Umbilical cord (tissue), 1 donor: ENCODE measurements at regions not wholly inside any gene's neighbourhood (a gene's known extent, or its start where the extent isn't known, plus 50 kb on each side); places are given as distances from the start of the nearest gene placed in this dataset.

Experiments used
- DNase-seq: peaks from one replicate; pipeline ENCODE4 v3.0.0-alpha.2; 2015; ENCODE audit warnings: low spot score

DNA sequence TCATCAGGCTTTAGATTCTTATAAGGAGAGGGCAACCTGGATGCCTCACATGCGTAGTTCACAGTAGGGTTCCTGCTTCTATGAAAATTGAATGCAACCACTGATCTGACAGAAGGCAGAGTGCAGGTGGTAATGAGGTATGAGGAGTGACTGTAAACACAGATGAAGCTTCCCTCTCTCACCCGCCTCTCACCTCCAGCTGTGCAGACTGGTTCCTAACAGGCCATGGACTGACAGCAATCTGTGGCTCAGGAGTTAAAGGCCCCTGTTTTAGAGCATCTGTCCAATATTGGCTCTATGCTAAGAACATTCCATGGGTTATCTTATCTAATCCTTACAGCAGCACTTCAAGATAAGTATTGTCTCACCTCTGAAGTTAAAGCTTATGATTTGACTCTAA lies 213.5 kb upstream of the NRP1 start:
- DNase-seq = peak; percentile 18

DNA sequence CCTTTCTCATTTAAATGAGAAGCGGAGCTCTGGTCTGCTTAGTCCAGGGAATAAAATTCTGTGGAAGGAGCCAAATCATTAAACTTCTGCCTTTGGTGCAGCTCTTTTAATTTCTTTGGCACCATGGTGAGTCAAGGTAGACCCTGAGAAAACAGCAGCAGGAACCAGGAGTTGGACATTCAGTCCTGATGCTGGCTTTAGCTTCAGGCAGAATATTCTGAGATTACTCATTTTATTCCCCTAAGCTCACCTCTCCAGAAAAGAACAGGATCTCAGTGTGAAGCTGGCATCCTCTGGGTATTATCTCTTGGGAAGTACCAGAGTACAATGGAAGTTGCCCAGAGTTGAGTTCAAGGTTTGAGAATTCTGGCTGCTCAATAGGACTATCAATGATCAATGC lies 211.6 kb upstream of the NRP1 start:
- no peak for DNase-seq

DNA sequence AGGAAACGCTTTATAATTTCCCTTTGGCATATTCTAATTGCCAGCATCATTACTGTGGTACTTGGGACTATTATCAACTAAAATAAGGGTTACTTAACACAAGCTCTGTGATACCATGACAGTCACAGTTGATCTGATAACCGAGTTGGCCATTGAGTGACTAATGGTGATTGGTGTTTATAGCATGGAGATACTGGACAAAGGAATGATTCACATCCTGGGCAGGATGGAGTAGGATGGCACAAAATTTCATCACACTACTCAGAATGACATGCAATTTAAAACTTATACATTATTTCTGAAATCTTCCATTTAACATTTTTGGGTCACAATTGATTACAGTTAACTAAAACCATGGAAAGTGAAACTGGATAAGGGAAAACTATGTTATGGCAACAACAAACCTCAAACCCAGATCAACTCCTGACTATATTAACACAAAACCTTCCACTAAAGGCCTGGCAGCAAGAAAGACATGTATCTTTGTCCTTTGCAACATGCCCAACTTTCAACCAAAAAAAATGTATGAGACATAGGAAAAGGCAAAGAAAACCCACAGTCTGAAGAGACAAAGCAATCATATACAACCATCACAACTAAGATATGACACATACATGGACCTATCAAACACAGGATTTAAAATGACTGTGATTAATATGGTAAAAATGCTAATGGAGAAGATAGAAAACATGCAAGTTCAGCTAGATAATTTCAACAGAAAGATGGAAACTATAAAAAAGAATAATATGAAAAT lies 208.5 kb upstream of the NRP1 start:
- no peak for DNase-seq

DNA sequence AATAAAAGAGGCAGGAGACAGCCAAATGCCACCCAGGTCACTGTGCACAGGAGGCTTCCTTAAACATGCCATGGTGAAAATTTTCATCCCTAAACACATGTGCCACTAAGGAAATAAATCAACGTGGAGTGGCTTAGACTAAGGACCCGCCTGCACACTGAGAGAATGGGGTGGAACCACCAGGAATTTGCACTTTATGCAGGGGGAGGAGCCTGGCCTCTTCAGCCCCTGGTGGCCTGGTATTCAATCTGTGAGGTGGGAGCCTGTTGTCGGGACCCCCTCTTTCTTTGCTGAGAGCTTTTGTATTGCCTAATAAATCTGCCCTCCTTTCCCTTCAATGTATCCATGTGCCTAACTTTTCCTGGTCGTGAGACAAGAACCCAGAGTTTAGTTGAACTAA lies 204.6 kb upstream of the NRP1 start:
- no peak for DNase-seq

DNA sequence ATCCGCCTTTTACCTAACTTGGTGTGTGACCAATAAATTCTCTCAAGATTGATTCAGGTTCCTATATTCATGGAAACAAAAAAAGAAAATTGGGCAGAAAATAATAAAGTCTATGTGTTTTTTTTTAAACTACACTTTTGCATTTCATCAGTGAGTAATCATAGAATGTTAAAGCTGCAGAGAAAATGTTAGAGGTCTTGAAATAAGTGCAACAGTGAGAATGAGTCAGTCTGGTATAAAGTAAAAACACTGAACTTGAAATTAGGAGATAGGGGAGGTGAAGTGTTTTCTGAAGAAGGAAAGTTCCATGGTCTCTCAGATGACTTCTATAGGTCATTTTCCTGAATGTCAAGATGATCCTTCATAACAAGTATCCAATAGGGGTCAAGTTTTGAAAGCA lies 202.6 kb upstream of the NRP1 start:
- DNase-seq = no peak

DNA sequence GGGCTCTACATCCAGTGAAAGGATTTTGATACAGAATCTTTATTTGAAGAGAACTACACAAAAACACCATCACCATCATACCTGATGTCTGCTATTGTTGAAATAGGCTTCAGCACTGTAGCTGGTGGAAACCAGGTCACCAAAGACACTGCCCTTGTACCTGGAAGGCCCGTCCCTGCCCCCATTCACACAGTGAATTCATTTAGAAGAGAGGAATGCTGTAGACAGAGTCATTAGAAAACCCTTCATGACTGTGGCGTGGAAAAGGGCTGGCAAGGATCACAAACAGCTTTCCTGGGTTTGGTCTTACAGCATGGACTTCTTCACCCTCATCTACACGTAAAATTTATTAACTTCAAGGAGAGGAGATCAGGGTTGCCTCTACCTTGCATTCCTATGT lies 202.0 kb upstream of the NRP1 start:
- no peak for DNase-seq

DNA sequence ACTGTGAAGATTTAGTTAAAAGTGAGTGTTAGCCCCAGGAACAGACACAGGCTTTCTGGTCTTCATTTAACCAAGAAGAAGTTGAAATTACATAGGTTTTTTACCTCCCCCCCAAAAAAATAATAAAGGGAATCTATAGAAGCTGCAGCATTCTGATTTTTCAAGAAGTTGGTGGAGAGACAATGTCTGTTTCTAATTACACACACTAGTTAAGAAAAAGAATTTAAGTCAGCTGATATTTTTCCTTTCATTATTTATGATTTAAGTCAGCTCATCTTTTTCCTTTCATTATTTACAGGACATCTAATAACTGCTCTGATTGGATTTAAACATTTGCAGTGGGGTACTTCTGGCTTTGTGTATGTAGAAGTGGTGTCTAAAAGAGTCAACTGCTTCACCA lies 201.4 kb upstream of the NRP1 start:
- no peak for DNase-seq

DNA sequence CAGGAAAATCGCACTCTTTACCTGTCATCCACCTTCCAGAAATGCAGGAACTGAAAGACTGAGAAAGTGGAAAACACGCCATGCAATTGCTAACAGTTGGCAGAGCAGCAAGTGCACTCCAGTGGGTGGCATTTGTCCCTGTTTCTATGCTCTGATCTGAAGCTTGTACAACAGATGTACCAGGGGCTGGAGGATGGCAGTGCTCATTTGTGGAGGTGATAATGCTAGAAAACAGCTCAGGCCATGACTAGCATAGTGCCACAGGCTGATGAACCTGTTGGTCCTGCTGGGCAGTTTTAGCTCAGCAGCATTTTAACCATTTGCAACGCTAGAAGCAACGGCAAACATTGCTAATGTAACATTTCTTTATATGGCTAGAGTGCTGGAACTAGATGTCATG lies 199.9 kb upstream of the NRP1 start:
- peak; percentile 21 for DNase-seq

DNA sequence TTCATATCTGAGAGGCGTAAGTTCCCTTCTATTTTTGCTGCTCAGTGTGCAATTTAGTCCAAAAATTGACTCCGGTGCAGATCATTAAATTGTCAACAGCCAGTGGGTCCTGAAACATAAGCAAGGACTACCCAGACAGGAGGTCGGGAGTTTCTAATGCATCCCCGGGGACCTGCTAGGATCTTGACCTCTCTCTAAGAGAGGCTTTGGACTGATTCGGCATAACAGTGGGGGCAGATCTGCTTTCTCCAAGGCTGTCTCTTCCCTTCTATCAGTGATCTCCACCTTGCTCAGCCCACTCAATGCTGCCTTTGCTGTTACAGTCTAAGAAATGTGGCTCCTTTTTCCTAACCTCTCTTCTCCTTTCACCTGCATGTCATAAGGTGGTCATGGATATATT lies 199.1 kb upstream of the NRP1 start:
- no peak for DNase-seq

DNA sequence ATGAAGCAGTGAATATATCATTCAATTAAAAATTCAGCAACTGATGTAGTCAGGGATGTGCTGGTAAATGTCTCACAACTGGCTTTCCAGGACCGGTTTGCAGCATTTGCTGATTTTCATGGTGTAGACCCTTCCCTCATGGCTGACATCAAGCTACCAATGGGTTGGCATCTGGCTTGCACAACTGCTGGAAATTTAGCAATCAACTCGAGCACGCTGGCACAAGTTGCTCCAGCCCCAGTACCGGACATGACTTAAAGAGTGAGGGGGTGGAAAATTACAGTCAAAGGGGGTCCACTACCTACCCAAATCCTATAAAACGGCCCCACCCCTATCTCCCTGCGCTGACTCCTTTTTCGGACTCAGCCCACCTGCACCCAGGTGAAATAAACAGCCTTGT lies 198.4 kb upstream of the NRP1 start:
- no peak for DNase-seq

DNA sequence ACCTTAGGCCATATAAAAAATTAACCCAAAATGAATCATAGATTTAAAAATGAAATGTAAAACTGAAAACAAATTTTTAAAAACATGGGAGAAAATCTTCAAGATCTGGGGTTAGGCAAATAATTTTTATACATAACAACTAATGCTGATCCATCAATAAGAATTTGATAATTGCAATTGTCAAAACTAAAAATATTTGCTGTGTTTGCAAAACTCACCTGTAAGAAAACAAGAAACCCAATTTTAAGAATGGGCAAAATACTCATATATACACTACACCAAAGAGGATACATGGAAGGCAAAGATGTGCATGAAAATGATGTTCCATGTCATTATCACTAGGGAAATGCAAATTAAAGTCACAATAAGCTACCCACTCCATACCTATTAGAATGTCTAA lies 194.8 kb upstream of the NRP1 start:
- DNase-seq = no peak

DNA sequence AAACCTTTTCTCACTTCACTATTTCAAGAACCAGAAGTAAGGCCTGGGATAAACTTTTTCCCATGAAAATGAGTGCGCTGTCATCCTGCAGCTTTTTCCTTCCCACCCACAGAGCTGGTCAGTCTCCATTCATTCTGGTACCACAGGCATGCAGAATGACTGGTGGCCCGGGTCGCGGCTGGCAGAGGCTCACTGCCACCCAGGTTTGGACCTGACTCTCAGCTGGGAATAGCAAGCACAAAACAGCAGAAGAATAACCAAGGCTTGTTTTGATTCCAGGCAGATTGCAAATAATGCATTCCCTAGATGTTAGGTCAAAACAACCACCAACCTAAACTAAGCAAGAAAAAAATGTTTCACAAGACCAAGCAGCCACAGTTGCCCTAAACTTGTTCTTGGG lies 190.5 kb upstream of the NRP1 start:
- no peak for DNase-seq

DNA sequence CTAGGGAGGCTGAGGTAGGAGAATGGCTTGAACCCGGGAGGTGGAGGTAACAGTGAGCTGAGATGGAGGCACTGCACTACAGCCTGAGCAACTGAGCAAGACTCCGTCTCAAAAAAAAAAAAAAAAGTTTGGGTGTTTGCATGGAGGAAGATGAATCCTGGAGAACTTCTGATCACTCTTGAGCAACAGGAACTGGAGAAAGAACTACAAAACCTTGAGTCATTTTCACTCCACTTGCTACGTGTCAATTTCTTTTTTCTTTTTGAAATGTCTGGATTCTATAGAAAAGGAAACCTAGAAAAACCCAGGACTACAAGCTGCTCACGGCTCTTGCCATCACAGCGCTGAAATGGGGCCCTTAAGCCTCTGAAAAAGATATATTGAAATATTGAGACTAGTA lies 189.6 kb upstream of the NRP1 start:
- DNase-seq = no peak

DNA sequence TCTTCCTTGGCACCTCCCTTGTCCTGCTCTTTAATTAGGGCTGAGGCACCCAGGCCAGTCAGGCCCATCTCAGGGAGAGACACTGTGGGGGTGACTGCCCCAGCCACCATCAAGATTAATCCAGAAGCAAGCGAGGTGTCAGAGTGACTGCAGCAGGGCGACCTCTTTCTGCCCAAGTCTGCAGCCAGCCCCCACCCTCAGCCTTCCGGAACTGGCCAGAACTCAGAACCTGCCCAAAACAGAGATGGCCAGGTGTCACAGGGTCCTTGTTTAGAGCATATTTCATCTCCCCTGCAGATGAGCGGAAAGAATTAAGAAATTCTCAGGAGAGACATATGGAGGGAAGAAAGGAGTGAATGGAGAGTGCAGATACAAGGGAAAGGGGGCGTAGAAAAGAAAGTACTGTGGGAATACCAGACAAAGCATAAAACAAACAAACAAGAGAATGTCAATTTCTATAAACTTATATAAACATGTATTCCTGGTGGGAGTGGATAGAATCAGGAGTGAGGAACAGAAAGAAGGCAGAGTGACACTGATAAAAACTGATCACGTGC lies 188.8 kb upstream of the NRP1 start:
- DNase-seq = no peak

DNA sequence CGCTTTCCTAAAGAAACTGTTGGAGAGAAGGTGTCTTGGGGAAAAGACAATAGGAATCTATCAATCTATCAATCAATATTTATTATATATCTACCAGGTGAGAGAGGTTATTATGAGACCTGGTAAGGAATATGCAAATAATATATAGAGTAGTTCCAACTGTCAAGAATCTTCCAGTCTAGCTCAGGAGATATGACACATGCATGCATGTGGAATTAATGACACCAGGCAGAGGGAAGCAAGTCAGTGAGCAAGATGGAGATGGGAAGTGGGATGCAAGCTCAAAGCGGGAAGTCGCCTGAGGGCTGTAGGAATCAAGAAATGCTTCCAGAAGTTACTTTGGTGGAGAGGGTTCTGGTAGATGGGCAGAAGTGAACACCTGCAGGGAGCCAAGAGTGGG lies 187.4 kb upstream of the NRP1 start:
- no peak for DNase-seq

DNA sequence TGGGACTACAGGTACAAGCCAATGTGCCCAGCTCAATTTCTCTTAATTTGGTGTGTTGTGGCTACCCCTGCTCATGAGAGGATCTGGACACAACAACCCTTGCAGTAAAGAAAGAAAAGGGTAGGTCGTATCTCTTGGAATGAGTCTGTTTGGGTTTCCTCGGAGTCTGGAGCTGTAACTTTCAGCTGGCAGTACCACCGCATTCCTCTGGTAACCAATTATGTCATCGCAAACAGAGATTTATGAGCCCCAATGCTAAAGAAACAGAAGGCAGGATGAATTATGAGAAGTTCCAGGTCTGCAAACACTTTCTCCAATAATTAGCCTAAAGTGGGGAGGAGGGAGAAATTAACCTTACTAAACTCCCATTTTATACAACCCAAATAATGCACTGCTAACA lies 186.6 kb upstream of the NRP1 start:
- peak; percentile 49 for DNase-seq

DNA sequence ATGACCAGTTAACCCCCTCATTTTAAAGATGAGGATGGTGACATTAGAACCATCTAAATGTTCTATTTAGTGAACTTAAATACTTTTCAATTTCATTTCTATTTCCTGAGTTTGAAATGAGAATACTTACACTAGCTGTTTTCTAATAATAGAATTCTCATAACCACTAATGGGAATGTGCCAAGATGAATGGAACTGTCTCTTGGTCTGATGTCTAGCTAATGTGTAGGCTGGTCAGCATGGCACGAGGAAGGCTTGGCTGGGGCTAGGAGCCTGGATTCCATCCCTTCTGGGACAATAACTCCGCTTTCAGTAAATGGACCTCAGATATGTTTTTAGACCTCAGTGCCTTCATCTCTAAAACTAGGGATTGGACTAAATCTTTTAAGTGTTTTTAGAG lies 185.8 kb upstream of the NRP1 start:
- no peak for DNase-seq

DNA sequence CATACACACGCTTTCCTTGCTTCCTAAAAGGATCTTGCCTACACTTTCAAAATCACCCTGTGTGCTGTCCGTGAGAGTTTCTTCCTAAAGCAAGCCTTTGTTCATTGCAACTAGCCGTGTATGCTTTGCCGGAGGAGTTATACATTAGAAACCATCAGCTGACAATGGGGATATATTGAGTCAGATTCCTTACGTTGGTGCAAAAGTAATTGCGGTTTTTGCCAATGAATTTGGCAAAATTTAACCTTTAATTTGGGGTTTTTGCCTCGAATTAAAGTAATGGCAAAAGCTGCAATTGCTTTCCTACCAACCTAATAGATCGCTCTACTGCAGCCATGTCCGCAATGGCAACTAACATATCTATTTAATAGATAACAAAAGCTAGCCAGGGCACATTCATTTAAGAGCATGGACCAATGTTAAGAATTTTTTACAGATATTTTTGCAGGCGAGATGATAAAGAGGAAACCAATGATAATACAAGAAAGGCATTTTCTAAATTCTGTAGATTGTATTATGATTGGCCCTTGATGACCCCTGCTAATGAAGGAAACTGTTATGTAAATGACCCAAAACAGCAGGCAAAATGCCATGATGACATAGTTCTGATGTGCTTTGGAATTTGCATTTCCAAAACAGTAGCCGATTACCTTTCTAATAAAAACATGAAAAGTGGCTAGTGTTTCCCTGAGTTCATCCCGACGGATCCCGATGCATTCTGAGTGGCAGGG lies 184.8 kb upstream of the NRP1 start:
- DNase-seq = no peak

DNA sequence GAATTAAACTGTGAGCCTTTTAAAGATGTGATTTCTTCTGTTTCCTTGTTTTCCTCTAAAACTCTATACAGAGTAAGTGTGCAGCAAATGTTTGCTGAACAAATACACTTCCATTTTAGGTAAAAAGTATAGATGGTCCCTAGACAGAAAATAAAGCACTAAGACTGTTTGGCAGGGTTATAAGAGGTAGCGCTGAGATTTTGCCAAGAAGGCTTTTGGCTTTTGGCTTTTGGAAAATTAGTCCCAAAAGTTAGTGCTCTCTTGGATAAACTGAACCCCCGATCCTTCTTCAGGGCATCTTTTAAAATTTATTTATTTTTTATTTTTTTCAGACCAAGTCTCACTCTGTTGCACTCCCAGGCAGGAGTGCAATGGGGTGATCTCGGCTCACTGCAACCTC lies 175.7 kb upstream of the NRP1 start:
- DNase-seq = no peak

DNA sequence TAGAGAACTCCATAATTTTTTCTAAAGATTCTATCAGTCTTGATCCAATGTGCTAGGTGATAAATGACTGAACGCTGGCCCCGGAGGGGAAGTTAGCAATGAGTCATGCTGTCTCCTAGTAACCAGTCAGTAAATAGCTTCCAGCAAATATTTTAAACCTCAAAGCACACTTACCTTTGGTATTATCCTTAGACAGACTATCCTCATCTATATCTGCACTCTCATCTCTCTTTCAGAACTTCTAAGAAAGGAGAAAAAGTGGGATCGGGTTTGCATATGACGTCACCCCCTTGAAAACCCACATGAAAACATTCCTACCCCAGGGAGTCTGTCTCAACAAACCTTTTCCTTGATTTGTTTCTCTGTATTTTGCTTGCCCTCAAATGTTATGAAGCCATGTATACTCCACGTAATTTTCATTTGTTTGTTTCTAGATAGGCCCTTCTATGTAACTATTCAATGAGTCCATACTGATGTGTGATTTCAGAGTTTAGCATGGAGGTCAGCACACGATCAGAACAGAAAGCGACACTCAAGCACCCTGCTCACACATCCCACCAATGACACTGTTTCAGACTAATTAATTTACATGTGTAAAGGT lies 174.9 kb upstream of the NRP1 start:
- DNase-seq = peak; percentile 89

DNA sequence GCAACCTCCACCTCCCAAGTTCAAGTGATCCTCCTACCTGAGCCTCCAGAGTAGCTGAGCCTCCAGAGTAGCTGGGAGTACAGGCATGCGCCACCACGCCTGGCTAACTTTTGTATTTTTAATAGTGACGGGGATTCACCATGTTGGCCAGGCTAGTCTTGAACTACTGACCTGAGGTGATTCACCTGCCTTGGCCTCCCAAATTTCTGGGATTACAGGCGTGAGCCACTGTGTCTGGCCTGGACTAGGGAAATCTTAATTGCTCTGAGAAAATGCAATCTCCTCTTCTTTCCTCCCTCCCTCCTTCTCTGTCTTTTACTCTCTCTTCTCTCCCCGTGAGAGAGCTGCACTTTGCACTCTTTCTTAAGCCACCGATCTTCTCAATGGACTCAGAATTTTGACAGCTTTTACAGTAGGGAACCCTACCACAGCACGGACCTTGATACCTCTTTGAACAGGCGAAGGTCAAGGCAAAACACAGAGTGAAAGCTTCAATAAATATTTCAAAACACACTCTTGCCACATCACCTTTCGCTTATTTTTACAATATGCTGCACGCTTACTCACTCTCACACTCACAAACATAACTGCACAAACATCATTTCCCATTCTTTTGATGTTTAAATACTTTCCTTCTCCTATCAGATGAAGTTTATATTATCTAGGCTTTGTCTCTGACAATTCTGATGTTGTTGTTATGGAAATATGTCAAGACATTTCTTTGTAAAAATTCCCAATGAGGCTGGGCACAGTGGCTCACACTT lies 173.4 kb upstream of the NRP1 start:
- no peak for DNase-seq
